ENCODE measurements at regions not wholly inside any gene's neighbourhood (a gene's known extent, or its start where the extent isn't known, plus 50 kb on each side); places are given as distances from the start of the nearest gene placed in this dataset.

- Mint-ChIP-seq H3K36me3 (no peaks in the 10 kb centered on the region), H3K9me3 (no peaks in the 10 kb centered on the region), H3K4me1 (peaks cover 26 to 39% of the 10 kb centered on the region in 2 donors), H3K27me3 (no peaks in the 10 kb centered on the region), H3K4me3 (no peak overlapping the region), H3K27ac (no peak overlapping the region)
- ATAC-seq (replicated peaks) (no peak), DNase-seq (no peak)
Measured at GRCh38 chr1:201756406-201756805, 72.6 kb upstream of the IPO9 start.

GRCh38 chr1:201758499-201759050, 70.4 kb upstream of the IPO9 start:
- H3K9me3 Mint-ChIP-seq: no peaks in the 10 kb centered on the region
- H3K4me3 Mint-ChIP-seq: peak overlapping the region in 1 of 2 donors; percentile 25
- no peak overlapping the region for H3K27ac Mint-ChIP-seq

GRCh38 chr1:201759194-201759815, 69.7 kb upstream of the IPO9 start:
- no peaks in the 10 kb centered on the region for H3K27me3 Mint-ChIP-seq
- no peak overlapping the region for H3K27ac Mint-ChIP-seq
- H3K4me3 Mint-ChIP-seq: no peak overlapping the region
- H3K9me3 Mint-ChIP-seq: no peaks in the 10 kb centered on the region
- H3K36me3 Mint-ChIP-seq: no peaks in the 10 kb centered on the region
- ATAC-seq (replicated peaks): no peak
- peaks cover 22 to 33% of the 10 kb centered on the region in 2 donors for H3K4me1 Mint-ChIP-seq
- DNase-seq: no peak

More at GRCh38 chr1:201758499-201759050, 70.4 kb upstream of the IPO9 start:
- no peak for DNase-seq
- peaks cover 22 to 33% of the 10 kb centered on the region in 2 donors for H3K4me1 Mint-ChIP-seq
- peak; percentile 79 to 84 for ATAC-seq (replicated peaks)
- no peaks in the 10 kb centered on the region for H3K36me3 Mint-ChIP-seq
- no peaks in the 10 kb centered on the region for H3K27me3 Mint-ChIP-seq

- Mint-ChIP-seq H3K4me1 (peaks cover 20 to 33% of the 10 kb centered on the region in 2 donors), H3K9me3 (no peaks in the 10 kb centered on the region), H3K27me3 (no peaks in the 10 kb centered on the region), H3K27ac (no peak overlapping the region), H3K36me3 (no peaks in the 10 kb centered on the region), H3K4me3 (no peak overlapping the region)
- no peak for DNase-seq
- no peak for ATAC-seq (replicated peaks)
Measured at GRCh38 chr1:201760516-201760915, 68.4 kb upstream of the IPO9 start.

- ATAC-seq (replicated peaks) (no peak), DNase-seq (no peak)
- Mint-ChIP-seq H3K27me3 (no peaks in the 10 kb centered on the region), H3K9me3 (no peaks in the 10 kb centered on the region), H3K36me3 (no peaks in the 10 kb centered on the region), H3K4me1 (peaks cover 20 to 33% of the 10 kb centered on the region in 2 donors), H3K27ac (no peak overlapping the region), H3K4me3 (no peak overlapping the region)
Measured at GRCh38 chr1:201761178-201761577, 67.8 kb upstream of the IPO9 start.

GRCh38 chr1:201761871-201762270, 67.1 kb upstream of the IPO9 start:
- DNase-seq: no peak

GRCh38 chr1:201762381-201762780, 66.6 kb upstream of the IPO9 start:
- H3K4me3 Mint-ChIP-seq: no peak overlapping the region
- no peak for DNase-seq
- no peak for ATAC-seq (replicated peaks)
- no peaks in the 10 kb centered on the region for H3K9me3 Mint-ChIP-seq
- peaks cover 11 to 23% of the 10 kb centered on the region in 2 donors for H3K4me1 Mint-ChIP-seq
- no peaks in the 10 kb centered on the region for H3K36me3 Mint-ChIP-seq
- no peak overlapping the region for H3K27ac Mint-ChIP-seq
- no peaks in the 10 kb centered on the region for H3K27me3 Mint-ChIP-seq

More at GRCh38 chr1:201761871-201762270, 67.1 kb upstream of the IPO9 start:
- H3K27ac Mint-ChIP-seq: no peak overlapping the region
- H3K27me3 Mint-ChIP-seq: no peaks in the 10 kb centered on the region
- no peak overlapping the region for H3K4me3 Mint-ChIP-seq
- H3K36me3 Mint-ChIP-seq: no peaks in the 10 kb centered on the region
- H3K4me1 Mint-ChIP-seq: peaks cover 16 to 28% of the 10 kb centered on the region in 2 donors
- ATAC-seq (replicated peaks): no peak
- no peaks in the 10 kb centered on the region for H3K9me3 Mint-ChIP-seq

- Mint-ChIP-seq H3K36me3 (no peaks in the 10 kb centered on the region), H3K9me3 (no peaks in the 10 kb centered on the region), H3K4me3 (no peak overlapping the region), H3K4me1 (peaks cover 1 to 10% of the 10 kb centered on the region in 2 donors), H3K27ac (no peak overlapping the region), H3K27me3 (no peaks in the 10 kb centered on the region)
- ATAC-seq (replicated peaks) (no peak), DNase-seq (no peak)
Measured at GRCh38 chr1:201763455-201764140, 65.4 kb upstream of the IPO9 start.

- no peak overlapping the region for H3K4me3 Mint-ChIP-seq
- peaks cover 0 to 5% of the 10 kb centered on the region in 2 donors for H3K4me1 Mint-ChIP-seq
- ATAC-seq (replicated peaks) (no peak), DNase-seq (no peak)
- no peaks in the 10 kb centered on the region for H3K36me3 Mint-ChIP-seq
- no peaks in the 10 kb centered on the region for H3K27me3 Mint-ChIP-seq
- H3K27ac Mint-ChIP-seq: no peak overlapping the region
- H3K9me3 Mint-ChIP-seq: no peaks in the 10 kb centered on the region
Measured at GRCh38 chr1:201764166-201764565, 64.8 kb upstream of the IPO9 start.

GRCh38 chr1:201764579-201764978, 64.4 kb upstream of the IPO9 start:
- Mint-ChIP-seq H3K4me3 (no peak overlapping the region), H3K9me3 (no peaks in the 10 kb centered on the region), H3K36me3 (no peaks in the 10 kb centered on the region), H3K27ac (no peak overlapping the region), H3K27me3 (no peaks in the 10 kb centered on the region), H3K4me1 (peaks cover 0 to 4% of the 10 kb centered on the region in 2 donors)
- ATAC-seq (replicated peaks) (no peak), DNase-seq (no peak)

- no peak overlapping the region for H3K4me3 Mint-ChIP-seq
- H3K36me3 Mint-ChIP-seq: peaks cover 0 to 7% of the 10 kb centered on the region in 2 donors
- H3K27me3 Mint-ChIP-seq: no peaks in the 10 kb centered on the region
- no peak for DNase-seq
- H3K27ac Mint-ChIP-seq: no peak overlapping the region
- H3K4me1 Mint-ChIP-seq: no peaks in the 10 kb centered on the region
- no peak for ATAC-seq (replicated peaks)
- H3K9me3 Mint-ChIP-seq: peaks cover 0 to 4% of the 10 kb centered on the region in 2 donors
Measured at GRCh38 chr1:201766131-201766866, 62.7 kb upstream of the IPO9 start.

- peaks cover 6 to 8% of the 10 kb centered on the region in 2 donors for H3K9me3 Mint-ChIP-seq
- peaks cover 0 to 10% of the 10 kb centered on the region in 2 donors for H3K36me3 Mint-ChIP-seq
- no peak overlapping the region for H3K4me3 Mint-ChIP-seq
- H3K27me3 Mint-ChIP-seq: no peaks in the 10 kb centered on the region
- DNase-seq (no peak), ATAC-seq (replicated peaks) (no peak)
- no peak overlapping the region for H3K27ac Mint-ChIP-seq
- no peaks in the 10 kb centered on the region for H3K4me1 Mint-ChIP-seq
Measured at GRCh38 chr1:201767339-201767738, 61.6 kb upstream of the IPO9 start.

GRCh38 chr1:201769072-201769471, 59.9 kb upstream of the IPO9 start:
- H3K4me1 Mint-ChIP-seq: no peaks in the 10 kb centered on the region
- H3K36me3 Mint-ChIP-seq: peaks cover 0 to 10% of the 10 kb centered on the region in 2 donors
- no peak for DNase-seq
- H3K9me3 Mint-ChIP-seq: peaks cover 6 to 8% of the 10 kb centered on the region in 2 donors
- no peak overlapping the region for H3K4me3 Mint-ChIP-seq
- ATAC-seq (replicated peaks): no peak
- no peaks in the 10 kb centered on the region for H3K27me3 Mint-ChIP-seq
- H3K27ac Mint-ChIP-seq: no peak overlapping the region

- H3K27ac Mint-ChIP-seq: no peak overlapping the region
- H3K9me3 Mint-ChIP-seq: peaks cover 6 to 8% of the 10 kb centered on the region in 2 donors
- no peak for DNase-seq
Measured at GRCh38 chr1:201769966-201770365, 59.0 kb upstream of the IPO9 start.

More at GRCh38 chr1:201769966-201770365, 59.0 kb upstream of the IPO9 start:
- Mint-ChIP-seq H3K4me1 (no peaks in the 10 kb centered on the region), H3K36me3 (peaks cover 0 to 10% of the 10 kb centered on the region in 2 donors), H3K4me3 (no peak overlapping the region), H3K27me3 (no peaks in the 10 kb centered on the region)
- ATAC-seq (replicated peaks): no peak
